MM.1S (cell line): ENCODE measurements at regions not wholly inside any gene's neighbourhood (a gene's known extent, or its start where the extent isn't known, plus 50 kb on each side); places are given as distances from the start of the nearest gene placed in this dataset.

Experiments used
- DNase-seq: peaks from one replicate; pipeline ENCODE4 v3.0.0-alpha.2; 2015
- H2AFZ ChIP-seq: fragments of 300-600 bp; sonication (generic); 2 replicates; pipeline ENCODE4 v1.6.0; 2016; ENCODE audit warnings: antibody characterized with exemption, low read length
- H3F3A ChIP-seq: fragments of 300-600 bp; sonication (generic); 2 replicates; pipeline ENCODE4 v1.6.1; 2016; ENCODE audit warnings: mild to moderate bottlenecking, antibody characterized with exemption, low read length, moderate library complexity, mixed read lengths; ENCODE audit not compliant: insufficient read depth
- H3K27ac ChIP-seq: fragments of 300-600 bp; sonication (generic); 2 replicates; pipeline ENCODE4 v1.5.1; 2016; ENCODE audit warnings: mild to moderate bottlenecking, low read length
- H3K27me3 ChIP-seq: fragments of 300-600 bp; sonication (generic); replicated peaks from 2 replicates; pipeline ENCODE4 v1.6.0; 2016; ENCODE audit warnings: low read length; ENCODE audit not compliant: insufficient read depth
- H3K36me3 ChIP-seq: fragments of 300-600 bp; sonication (generic); replicated peaks from 2 replicates; pipeline ENCODE4 v1.6.1; 2016; ENCODE audit warnings: mild to moderate bottlenecking, low read length, mixed read lengths; ENCODE audit not compliant: insufficient read depth
- H3K4me1 ChIP-seq: fragments of 300-600 bp; sonication (generic); 2 replicates; pipeline ENCODE4 v1.6.1; 2016; ENCODE audit warnings: low read length, mixed read lengths
- H3K4me2 ChIP-seq: fragments of 300-600 bp; sonication (generic); 2 replicates; pipeline ENCODE4 v1.6.0; 2016; ENCODE audit warnings: low read depth, low read length
- H3K4me3 ChIP-seq: fragments of 300-600 bp; sonication (generic); 2 replicates; pipeline ENCODE4 v1.5.1; 2016; ENCODE audit warnings: low read length, mixed read lengths
- H3K79me2 ChIP-seq: fragments of 300-600 bp; sonication (generic); 2 replicates; pipeline ENCODE4 v1.6.1; 2016; ENCODE audit warnings: mixed run types, low read length, mixed read lengths
- H3K9ac ChIP-seq: fragments of 300-600 bp; sonication (generic); 2 replicates; pipeline ENCODE4 v1.6.1; 2016; ENCODE audit warnings: low read length, mixed read lengths
- H3K9me2 ChIP-seq: fragments of 300-600 bp; sonication (generic); replicated peaks from 2 replicates; pipeline ENCODE4 v1.6.1; 2016; ENCODE audit warnings: mild to moderate bottlenecking, low read length, mixed read lengths; ENCODE audit not compliant: insufficient read depth
- H3K9me3 ChIP-seq: fragments of 300-600 bp; sonication (generic); replicated peaks from 2 replicates; pipeline ENCODE4 v1.6.1; 2016; ENCODE audit warnings: mild to moderate bottlenecking, low read length, mixed read lengths; ENCODE audit not compliant: insufficient read depth
- H4K20me1 ChIP-seq: fragments of 300-600 bp; sonication (generic); 2 replicates; pipeline ENCODE4 v1.6.1; 2016; ENCODE audit warnings: mild to moderate bottlenecking, low read length, moderate library complexity, mixed read lengths; ENCODE audit not compliant: insufficient read depth
- EZH2 ChIP-seq: fragments of 300-600 bp; sonication (generic); optimal IDR thresholded peaks from 2 replicates; pipeline ENCODE3; 2017; ENCODE audit warnings: low read depth, mild to moderate bottlenecking, antibody characterized with exemption, low read length, mixed read lengths
- EZH2phosphoT487 ChIP-seq: fragments of 300-600 bp; sonication (generic); IDR thresholded peaks from 2 replicates; pipeline ENCODE4 v1.6.1; 2018; ENCODE audit warnings: antibody characterized with exemption, low read length
- TF ChIP-seq, protein P1 (sequence below): fragments of 300-600 bp; sonication (generic); IDR thresholded peaks from 2 replicates; pipeline ENCODE4 v1.5.1; 2016; ENCODE audit warnings: antibody characterized with exemption, low read length, mixed read lengths

DNA sequence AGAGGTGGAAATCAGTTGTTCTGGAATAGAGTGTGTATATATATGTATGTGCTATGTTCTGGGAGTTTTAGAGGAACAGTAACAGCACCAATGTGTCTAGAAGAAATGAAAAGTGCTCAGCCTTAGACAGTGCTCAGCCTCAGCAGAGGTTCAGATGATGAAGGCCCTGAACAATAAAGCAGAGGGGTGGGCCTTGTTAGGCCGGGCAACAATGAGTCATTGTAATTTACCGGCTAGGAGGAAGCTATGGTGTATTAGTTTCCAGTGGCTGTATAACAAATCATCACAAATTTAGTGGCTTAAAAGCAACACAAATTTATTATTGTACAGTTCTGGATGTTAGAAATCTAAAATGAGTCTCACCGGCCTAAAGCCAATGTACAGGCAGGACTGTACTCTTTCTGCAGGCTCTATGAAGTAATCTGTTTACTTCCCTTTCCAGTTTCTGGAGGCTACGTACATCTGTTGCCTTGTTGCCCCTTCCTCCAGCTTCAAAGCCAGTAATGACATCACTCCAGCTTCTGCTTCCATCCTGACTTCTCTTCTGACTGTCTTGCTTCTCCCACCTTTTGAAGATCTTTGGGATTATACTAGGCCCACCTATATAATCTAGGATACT is 84.6 kb downstream of the CH25H start:
- no peaks in the 10 kb centered on the region for H3F3A ChIP-seq
- TF ChIP-seq EZH2phosphoT487 (no peak), EZH2 (no peak)
- TF ChIP-seq, protein P1, sequence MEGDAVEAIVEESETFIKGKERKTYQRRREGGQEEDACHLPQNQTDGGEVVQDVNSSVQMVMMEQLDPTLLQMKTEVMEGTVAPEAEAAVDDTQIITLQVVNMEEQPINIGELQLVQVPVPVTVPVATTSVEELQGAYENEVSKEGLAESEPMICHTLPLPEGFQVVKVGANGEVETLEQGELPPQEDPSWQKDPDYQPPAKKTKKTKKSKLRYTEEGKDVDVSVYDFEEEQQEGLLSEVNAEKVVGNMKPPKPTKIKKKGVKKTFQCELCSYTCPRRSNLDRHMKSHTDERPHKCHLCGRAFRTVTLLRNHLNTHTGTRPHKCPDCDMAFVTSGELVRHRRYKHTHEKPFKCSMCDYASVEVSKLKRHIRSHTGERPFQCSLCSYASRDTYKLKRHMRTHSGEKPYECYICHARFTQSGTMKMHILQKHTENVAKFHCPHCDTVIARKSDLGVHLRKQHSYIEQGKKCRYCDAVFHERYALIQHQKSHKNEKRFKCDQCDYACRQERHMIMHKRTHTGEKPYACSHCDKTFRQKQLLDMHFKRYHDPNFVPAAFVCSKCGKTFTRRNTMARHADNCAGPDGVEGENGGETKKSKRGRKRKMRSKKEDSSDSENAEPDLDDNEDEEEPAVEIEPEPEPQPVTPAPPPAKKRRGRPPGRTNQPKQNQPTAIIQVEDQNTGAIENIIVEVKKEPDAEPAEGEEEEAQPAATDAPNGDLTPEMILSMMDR, result no peak
- no peaks in the 10 kb centered on the region for H4K20me1 ChIP-seq

DNA sequence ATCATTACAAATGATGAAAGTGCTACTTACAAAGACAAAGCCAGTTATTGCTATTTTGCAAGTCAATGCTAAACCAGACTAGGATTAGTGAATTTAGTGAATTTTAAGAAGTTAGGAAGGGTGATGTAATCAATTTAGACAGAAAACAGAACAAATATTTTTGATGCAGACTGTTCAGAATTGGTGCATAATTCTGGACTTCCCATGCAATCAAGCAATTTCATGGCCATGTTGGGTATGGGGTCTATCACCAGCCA is 85.4 kb downstream of the CH25H start:
- Histone ChIP-seq H3K9me2 (no peaks in the 10 kb centered on the region), H3K27ac (no peak overlapping the region)

More for the DNA sequence above, 84.6 kb downstream of the CH25H start:
- H3K4me2 ChIP-seq, result no peak overlapping the region
- H3K4me3 ChIP-seq, result no peak overlapping the region
- H3K9me2 ChIP-seq, result no peaks in the 10 kb centered on the region
- H3K27ac ChIP-seq, result no peak overlapping the region
- H3K9ac ChIP-seq, result no peak overlapping the region
- H3K4me1 ChIP-seq, result no peaks in the 10 kb centered on the region
- no peaks in the 10 kb centered on the region for H3K79me2 ChIP-seq
- no peaks in the 10 kb centered on the region for H3K36me3 ChIP-seq
- no peak for DNase-seq
- H3K27me3 ChIP-seq, result no peaks in the 10 kb centered on the region
- H3K9me3 ChIP-seq, result no peaks in the 10 kb centered on the region
- no peak overlapping the region for H2AFZ ChIP-seq

DNA sequence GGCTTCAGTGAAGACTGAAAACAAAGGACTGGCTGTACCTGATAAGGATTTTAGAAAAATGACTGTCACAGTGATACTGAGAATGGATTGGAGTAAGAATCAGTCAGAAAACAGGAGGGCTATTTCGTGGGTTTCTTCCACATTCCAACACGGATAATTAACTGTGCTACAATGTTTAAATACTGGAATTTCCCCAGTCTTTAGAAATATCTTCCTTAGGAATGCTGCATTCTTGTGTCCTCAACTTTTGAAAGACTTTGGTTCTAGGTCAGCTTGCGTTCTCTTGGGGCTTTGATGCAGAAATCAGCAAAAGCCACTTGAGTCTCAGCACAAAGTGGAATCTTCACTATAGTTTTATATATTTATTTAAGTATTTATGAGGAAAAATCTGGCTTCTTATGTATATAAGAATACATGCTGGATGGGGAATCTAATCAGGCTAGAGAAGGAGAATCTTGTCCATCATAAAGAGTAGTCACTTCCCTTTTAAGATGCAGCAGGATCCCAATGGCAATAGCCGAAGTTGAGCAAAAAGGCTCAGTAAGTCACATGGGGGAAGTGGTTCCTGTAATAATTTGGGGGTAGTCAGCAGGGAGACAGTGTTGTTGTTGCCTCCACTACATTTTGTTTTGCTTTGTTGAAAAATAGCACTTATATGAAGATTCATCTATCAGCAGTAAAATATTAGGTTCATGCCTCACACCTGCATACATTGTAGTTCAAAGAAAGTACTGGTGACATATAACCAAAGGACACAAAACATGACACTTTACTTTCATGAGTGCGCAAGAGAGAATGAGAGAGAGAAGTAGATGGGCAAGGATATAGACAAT is 86.0 kb downstream of the CH25H start:
- no peaks in the 10 kb centered on the region for H4K20me1 ChIP-seq
- no peaks in the 10 kb centered on the region for H3K9me2 ChIP-seq
- DNase-seq, result no peak
- no peaks in the 10 kb centered on the region for H3K79me2 ChIP-seq
- no peaks in the 10 kb centered on the region for H3K4me1 ChIP-seq
- TF ChIP-seq, protein P1, result no peak
- TF ChIP-seq EZH2 (no peak), EZH2phosphoT487 (no peak)
- no peaks in the 10 kb centered on the region for H3F3A ChIP-seq
- H3K4me3 ChIP-seq, result no peak overlapping the region
- H3K4me2 ChIP-seq, result no peak overlapping the region
- no peaks in the 10 kb centered on the region for H3K27me3 ChIP-seq
- no peak overlapping the region for H3K9ac ChIP-seq
- H3K9me3 ChIP-seq, result no peaks in the 10 kb centered on the region
- H2AFZ ChIP-seq, result no peak overlapping the region
- no peak overlapping the region for H3K27ac ChIP-seq
- no peaks in the 10 kb centered on the region for H3K36me3 ChIP-seq

More for the DNA sequence above, 85.4 kb downstream of the CH25H start:
- Histone ChIP-seq H3K79me2 (no peaks in the 10 kb centered on the region), H3K27me3 (no peaks in the 10 kb centered on the region), H3F3A (no peaks in the 10 kb centered on the region), H3K4me3 (no peak overlapping the region), H4K20me1 (no peaks in the 10 kb centered on the region), H3K4me2 (no peak overlapping the region), H3K9me3 (no peaks in the 10 kb centered on the region), H3K9ac (no peak overlapping the region), H2AFZ (no peak overlapping the region), H3K4me1 (no peaks in the 10 kb centered on the region), H3K36me3 (no peaks in the 10 kb centered on the region)
- DNase-seq, result no peak
- TF ChIP-seq, protein P1, result no peak
- TF ChIP-seq EZH2phosphoT487, result no peak
- TF ChIP-seq EZH2, result no peak
